ENCODE measurements at regions not wholly inside any gene's neighbourhood (a gene's known extent, or its start where the extent isn't known, plus 50 kb on each side); places are given as distances from the start of the nearest gene placed in this dataset.

- ChIA-PET POLR2A (interaction anchor here (1.3 kb wide), 1 partner anchor 188 kb away, joined by 4 read pairs; the partner anchor contains the start of gene SERTAD2), CTCF (interaction anchor here (1.4 to 1.9 kb wide), 2 partner anchors 9 to 10 kb away, joined by 3 to 9 read pairs; no protein-coding TSS in a partner anchor)
- H3K4me1 Mint-ChIP-seq = peaks cover 6% of the 10 kb centered on the region
- no peaks in the 10 kb centered on the region for H3K36me3 Mint-ChIP-seq (ENCODE audit: low read depth)
- H3K27ac Mint-ChIP-seq = no peak overlapping the region
- H3K9me3 Mint-ChIP-seq = no peaks in the 10 kb centered on the region
- no peak overlapping the region for H3K4me3 Mint-ChIP-seq
- DNase-seq = no peak
- no peaks in the 10 kb centered on the region for H3K27me3 Mint-ChIP-seq
Measured at GRCh38 chr2:64842030-64842429, 147.2 kb upstream of the SLC1A4 start.

- POLR2A ChIA-PET = no interaction called here
- H3K4me3 Mint-ChIP-seq = no peak overlapping the region
- no peaks in the 10 kb centered on the region for H3K27me3 Mint-ChIP-seq
- CTCF ChIA-PET = no interaction called here
- no peaks in the 10 kb centered on the region for H3K36me3 Mint-ChIP-seq (ENCODE audit: low read depth)
- H3K27ac Mint-ChIP-seq = no peak overlapping the region
- no peaks in the 10 kb centered on the region for H3K9me3 Mint-ChIP-seq
- peaks cover 6% of the 10 kb centered on the region for H3K4me1 Mint-ChIP-seq
- no peak for DNase-seq
Measured at GRCh38 chr2:64844087-64844486, 145.1 kb upstream of the SLC1A4 start.

GRCh38 chr2:64845273-64845905 is 143.8 kb upstream of the SLC1A4 start:
- H3K9me3 Mint-ChIP-seq = no peaks in the 10 kb centered on the region
- POLR2A ChIA-PET = no interaction called here
- H3K4me1 Mint-ChIP-seq = peaks cover 2% of the 10 kb centered on the region
- no peak overlapping the region for H3K27ac Mint-ChIP-seq
- no peak for DNase-seq
- no peaks in the 10 kb centered on the region for H3K36me3 Mint-ChIP-seq (ENCODE audit: low read depth)
- H3K4me3 Mint-ChIP-seq = no peak overlapping the region
- peaks cover 2% of the 10 kb centered on the region for H3K27me3 Mint-ChIP-seq
- CTCF ChIA-PET = interaction anchor here (1.5 kb wide), 1 partner anchor 14 kb away, joined by 4 read pairs; no protein-coding TSS in a partner anchor

- CTCF ChIA-PET = interaction anchor here (1.5 kb wide), 1 partner anchor 15 kb away, joined by 4 read pairs; no protein-coding TSS in a partner anchor
- peaks cover 2% of the 10 kb centered on the region for H3K4me1 Mint-ChIP-seq
- H3K4me3 Mint-ChIP-seq = no peak overlapping the region
- no peaks in the 10 kb centered on the region for H3K9me3 Mint-ChIP-seq
- H3K27me3 Mint-ChIP-seq = peaks cover 2% of the 10 kb centered on the region
- H3K36me3 Mint-ChIP-seq (ENCODE audit: low read depth) = no peaks in the 10 kb centered on the region
- POLR2A ChIA-PET = no interaction called here
- no peak for DNase-seq
- H3K27ac Mint-ChIP-seq = no peak overlapping the region
Measured at GRCh38 chr2:64846177-64846576, 143.0 kb upstream of the SLC1A4 start.

GRCh38 chr2:64847930-64848329 is 141.3 kb upstream of the SLC1A4 start:
- Mint-ChIP-seq H3K27ac (no peak overlapping the region), H3K9me3 (no peaks in the 10 kb centered on the region), H3K4me1 (peaks cover 2% of the 10 kb centered on the region), H3K27me3 (peaks cover 2% of the 10 kb centered on the region), H3K36me3 (ENCODE audit: low read depth) (no peaks in the 10 kb centered on the region), H3K4me3 (no peak overlapping the region)
- CTCF ChIA-PET = interaction anchor here (2.1 kb wide), 1 partner anchor 17 kb away, joined by 8 read pairs; no protein-coding TSS in a partner anchor
- POLR2A ChIA-PET = interaction anchor here (1.1 to 1.4 kb wide), 2 partner anchors 194 to 241 kb away, joined by 3 read pairs; partner anchors contain the start of gene SERTAD2
- no peak for DNase-seq

- Mint-ChIP-seq H3K36me3 (ENCODE audit: low read depth) (no peaks in the 10 kb centered on the region), H3K9me3 (no peaks in the 10 kb centered on the region), H3K4me1 (peaks cover 3% of the 10 kb centered on the region), H3K4me3 (no peak overlapping the region), H3K27ac (no peak overlapping the region), H3K27me3 (peaks cover 2% of the 10 kb centered on the region)
- ChIA-PET CTCF (interaction anchor here (2.1 kb wide), 1 partner anchor 17 kb away, joined by 8 read pairs; no protein-coding TSS in a partner anchor), POLR2A (interaction anchor here (0.8 to 1.4 kb wide), 3 partner anchors 10 to 241 kb away, joined by 3 to 5 read pairs (median 3); partner anchors contain the start of gene SERTAD2)
- DNase-seq = no peak
Measured at GRCh38 chr2:64848363-64848762, 140.8 kb upstream of the SLC1A4 start.

- Mint-ChIP-seq H3K27ac (no peak overlapping the region), H3K36me3 (ENCODE audit: low read depth) (no peaks in the 10 kb centered on the region), H3K4me3 (no peak overlapping the region), H3K27me3 (peaks cover 2% of the 10 kb centered on the region), H3K9me3 (no peaks in the 10 kb centered on the region), H3K4me1 (peaks cover 7% of the 10 kb centered on the region)
- ChIA-PET CTCF (interaction anchor here (2.1 kb wide), 1 partner anchor 18 kb away, joined by 8 read pairs; no protein-coding TSS in a partner anchor), POLR2A (interaction anchor here (0.6 to 1.4 kb wide), 4 partner anchors 10 to 242 kb away, joined by 3 to 5 read pairs (median 4); partner anchors contain the start of gene SERTAD2)
- DNase-seq = no peak
Measured at GRCh38 chr2:64848945-64849344, 140.3 kb upstream of the SLC1A4 start.

GRCh38 chr2:64850642-64851041 is 138.6 kb upstream of the SLC1A4 start:
- peaks cover 2% of the 10 kb centered on the region for H3K27me3 Mint-ChIP-seq
- H3K4me1 Mint-ChIP-seq = peaks cover 17% of the 10 kb centered on the region
- CTCF ChIA-PET = interaction anchor here (0.6 to 3.4 kb wide), 5 partner anchors 18 to 199 kb away, joined by 3 to 9 read pairs (median 3); no protein-coding TSS in a partner anchor
- H3K4me3 Mint-ChIP-seq = no peak overlapping the region
- no peaks in the 10 kb centered on the region for H3K36me3 Mint-ChIP-seq (ENCODE audit: low read depth)
- POLR2A ChIA-PET = no interaction called here
- no peaks in the 10 kb centered on the region for H3K9me3 Mint-ChIP-seq
- DNase-seq = no peak
- H3K27ac Mint-ChIP-seq = no peak overlapping the region

- CTCF ChIA-PET = interaction anchor here (3.4 kb wide), 1 partner anchor 21 kb away, joined by 9 read pairs; no protein-coding TSS in a partner anchor
- Mint-ChIP-seq H3K4me3 (no peak overlapping the region), H3K27me3 (peaks cover 2% of the 10 kb centered on the region), H3K9me3 (no peaks in the 10 kb centered on the region), H3K4me1 (peaks cover 17% of the 10 kb centered on the region), H3K36me3 (ENCODE audit: low read depth) (no peaks in the 10 kb centered on the region), H3K27ac (no peak overlapping the region)
- POLR2A ChIA-PET = no interaction called here
- DNase-seq = no peak
Measured at GRCh38 chr2:64852771-64853241, 136.4 kb upstream of the SLC1A4 start.

GRCh38 chr2:64853306-64853705 is 135.9 kb upstream of the SLC1A4 start:
- ChIA-PET CTCF (interaction anchor here (3.4 kb wide), 1 partner anchor 21 kb away, joined by 9 read pairs; no protein-coding TSS in a partner anchor), POLR2A (no interaction called here)
- Mint-ChIP-seq H3K9me3 (no peaks in the 10 kb centered on the region), H3K4me1 (peaks cover 17% of the 10 kb centered on the region), H3K4me3 (no peak overlapping the region), H3K36me3 (ENCODE audit: low read depth) (no peaks in the 10 kb centered on the region), H3K27me3 (peaks cover 2% of the 10 kb centered on the region), H3K27ac (no peak overlapping the region)
- DNase-seq = no peak

GRCh38 chr2:64853894-64854293 is 135.3 kb upstream of the SLC1A4 start:
- Mint-ChIP-seq H3K27me3 (peaks cover 4% of the 10 kb centered on the region), H3K9me3 (no peaks in the 10 kb centered on the region), H3K4me1 (peaks cover 18% of the 10 kb centered on the region), H3K36me3 (ENCODE audit: low read depth) (no peaks in the 10 kb centered on the region), H3K4me3 (no peak overlapping the region), H3K27ac (no peak overlapping the region)
- CTCF ChIA-PET = no interaction called here
- DNase-seq = no peak
- POLR2A ChIA-PET = no interaction called here

GRCh38 chr2:64854773-64855237 is 134.4 kb upstream of the SLC1A4 start:
- ChIA-PET CTCF (no interaction called here), POLR2A (no interaction called here)
- H3K27ac Mint-ChIP-seq = no peak overlapping the region
- no peak overlapping the region for H3K4me3 Mint-ChIP-seq
- peaks cover 20% of the 10 kb centered on the region for H3K4me1 Mint-ChIP-seq
- H3K36me3 Mint-ChIP-seq (ENCODE audit: low read depth) = no peaks in the 10 kb centered on the region
- DNase-seq = no peak
- no peaks in the 10 kb centered on the region for H3K9me3 Mint-ChIP-seq
- H3K27me3 Mint-ChIP-seq = peaks cover 6% of the 10 kb centered on the region
